ENCODE measurements at regions not wholly inside any gene's neighbourhood (a gene's known extent, or its start where the extent isn't known, plus 50 kb on each side); places are given as distances from the start of the nearest gene placed in this dataset.

DNA sequence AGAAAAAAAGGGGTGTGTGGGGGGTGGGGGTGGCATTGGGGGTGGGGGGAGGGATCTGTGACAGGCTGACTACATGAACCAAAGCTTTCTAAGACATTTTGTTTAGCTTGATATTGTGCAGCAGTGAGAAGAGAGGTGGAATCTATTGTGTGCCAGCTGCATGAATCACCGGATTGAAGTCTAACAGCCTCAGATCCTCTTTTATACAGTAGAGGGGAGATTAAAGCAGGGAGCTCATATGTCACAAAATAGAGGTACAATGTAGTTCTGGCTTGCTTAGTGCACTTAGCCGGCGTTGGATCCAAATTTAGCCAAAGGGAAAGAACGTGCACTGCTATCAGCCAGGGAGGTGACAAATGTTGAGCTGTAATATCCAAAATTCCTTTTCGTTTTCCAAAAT lies 404.2 kb upstream of the CITED2 start:
- TF ChIP-seq, protein P1, sequence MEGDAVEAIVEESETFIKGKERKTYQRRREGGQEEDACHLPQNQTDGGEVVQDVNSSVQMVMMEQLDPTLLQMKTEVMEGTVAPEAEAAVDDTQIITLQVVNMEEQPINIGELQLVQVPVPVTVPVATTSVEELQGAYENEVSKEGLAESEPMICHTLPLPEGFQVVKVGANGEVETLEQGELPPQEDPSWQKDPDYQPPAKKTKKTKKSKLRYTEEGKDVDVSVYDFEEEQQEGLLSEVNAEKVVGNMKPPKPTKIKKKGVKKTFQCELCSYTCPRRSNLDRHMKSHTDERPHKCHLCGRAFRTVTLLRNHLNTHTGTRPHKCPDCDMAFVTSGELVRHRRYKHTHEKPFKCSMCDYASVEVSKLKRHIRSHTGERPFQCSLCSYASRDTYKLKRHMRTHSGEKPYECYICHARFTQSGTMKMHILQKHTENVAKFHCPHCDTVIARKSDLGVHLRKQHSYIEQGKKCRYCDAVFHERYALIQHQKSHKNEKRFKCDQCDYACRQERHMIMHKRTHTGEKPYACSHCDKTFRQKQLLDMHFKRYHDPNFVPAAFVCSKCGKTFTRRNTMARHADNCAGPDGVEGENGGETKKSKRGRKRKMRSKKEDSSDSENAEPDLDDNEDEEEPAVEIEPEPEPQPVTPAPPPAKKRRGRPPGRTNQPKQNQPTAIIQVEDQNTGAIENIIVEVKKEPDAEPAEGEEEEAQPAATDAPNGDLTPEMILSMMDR (IDR thresholded peaks at IDR 0.05; ENCODE audit: unreplicated experiment in 3 of 3), result no peak
- no peaks in the 10 kb centered on the region for H3K27me3 Mint-ChIP-seq (ENCODE audit: low read depth)
- no peaks in the 10 kb centered on the region for H3K36me3 Mint-ChIP-seq (ENCODE audit: low read depth)
- H3K27ac Mint-ChIP-seq, result peak overlapping the region; percentile 60 to 77 (median 62)
- peak overlapping the region in 1 of 3 experiments; percentile 37 for H3K4me3 Mint-ChIP-seq
- peaks cover 42% of the 10 kb centered on the region for H3K4me1 Mint-ChIP-seq
- no peaks in the 10 kb centered on the region for H3K9me3 Mint-ChIP-seq

DNA sequence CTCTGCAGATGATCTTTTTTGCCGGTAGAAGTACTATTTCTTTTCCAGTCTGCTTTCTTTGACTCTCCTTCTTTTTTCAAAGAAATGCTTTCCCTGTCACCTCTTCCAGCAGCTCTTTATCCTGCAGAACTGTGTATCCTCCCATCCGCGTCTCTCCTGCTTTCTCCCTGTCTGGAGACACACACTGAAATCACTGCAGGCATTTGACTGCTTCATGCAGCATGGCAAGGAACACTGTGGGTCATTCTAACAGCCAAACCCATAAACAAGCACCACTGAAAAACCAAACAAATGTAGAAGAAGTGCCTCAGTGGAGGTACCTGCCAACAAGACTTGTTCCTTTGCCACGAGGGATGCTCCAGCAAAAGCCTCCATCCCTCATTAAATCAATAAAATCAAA lies 403.7 kb upstream of the CITED2 start:
- TF ChIP-seq, protein P1 (IDR thresholded peaks at IDR 0.05; ENCODE audit: unreplicated experiment in 3 of 3), result no peak
- Mint-ChIP-seq H3K9me3 (no peaks in the 10 kb centered on the region), H3K36me3 (ENCODE audit: low read depth) (no peaks in the 10 kb centered on the region), H3K27ac (peak overlapping the region; percentile 12 to 62 (median 60)), H3K4me1 (peaks cover 42% of the 10 kb centered on the region), H3K27me3 (ENCODE audit: low read depth) (no peaks in the 10 kb centered on the region), H3K4me3 (no peak overlapping the region)

DNA sequence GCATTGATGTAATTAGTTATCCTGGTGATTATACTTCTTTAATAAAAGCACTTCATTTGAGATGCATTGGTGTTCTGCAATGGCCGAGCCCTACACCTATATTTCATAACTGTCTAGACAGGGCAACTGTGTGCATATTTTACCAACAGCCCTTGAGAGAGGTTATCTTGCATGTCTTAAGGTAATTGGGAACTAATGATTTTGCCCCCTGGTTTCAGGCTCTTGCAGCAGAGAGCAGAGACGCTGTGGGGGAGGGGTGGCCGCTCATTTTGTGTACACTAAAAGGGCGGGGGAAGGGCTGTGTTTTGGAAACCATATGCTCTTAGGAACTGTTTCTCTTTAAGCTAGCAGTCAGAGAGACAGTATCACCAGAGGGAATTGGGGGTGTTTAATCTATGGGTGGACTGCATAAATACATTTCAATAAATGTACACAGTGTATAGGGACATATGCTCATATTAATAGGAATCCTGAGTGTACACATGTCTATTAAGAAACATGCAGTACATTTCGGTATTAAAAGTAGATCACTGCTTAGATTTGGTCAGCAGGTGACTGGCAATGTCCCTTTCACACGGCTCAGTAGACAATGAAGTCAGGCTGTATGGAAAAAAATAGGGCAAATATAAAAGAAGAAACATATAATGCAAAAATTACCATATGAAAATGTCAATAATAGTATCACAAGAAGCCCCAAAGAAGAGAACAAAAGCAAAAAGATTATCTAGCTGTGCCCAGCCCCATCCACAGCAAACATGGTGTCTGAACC lies 402.9 kb upstream of the CITED2 start:
- Mint-ChIP-seq H3K4me3 (peak overlapping the region in 1 of 3 experiments; percentile 13), H3K9me3 (no peaks in the 10 kb centered on the region), H3K36me3 (ENCODE audit: low read depth) (no peaks in the 10 kb centered on the region), H3K4me1 (peaks cover 42% of the 10 kb centered on the region), H3K27ac (peak overlapping the region; percentile 60 to 64 (median 62)), H3K27me3 (ENCODE audit: low read depth) (no peaks in the 10 kb centered on the region)
- TF ChIP-seq, protein P1 (IDR thresholded peaks at IDR 0.05; ENCODE audit: unreplicated experiment in 3 of 3), result no peak

DNA sequence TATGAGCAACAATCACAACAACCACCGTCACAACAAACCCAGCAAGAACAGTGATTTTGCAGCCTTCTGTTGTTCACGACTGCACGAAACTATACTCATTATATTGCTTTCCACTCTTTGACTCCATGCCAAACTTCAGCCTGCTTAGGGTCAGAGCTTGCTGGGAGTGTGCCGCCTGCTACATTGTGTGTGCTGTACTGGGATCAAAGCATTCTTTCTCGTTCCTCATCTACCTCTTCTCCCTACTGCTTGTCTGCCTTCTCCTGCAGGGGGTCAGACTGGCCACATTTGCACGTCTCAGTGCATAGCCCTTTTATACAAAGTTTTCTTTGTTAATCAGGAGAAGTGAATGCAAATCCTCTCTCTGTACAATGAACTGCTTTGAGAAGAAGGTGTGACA lies 401.6 kb upstream of the CITED2 start:
- H3K4me1 Mint-ChIP-seq, result peaks cover 46% of the 10 kb centered on the region
- TF ChIP-seq, protein P1 (IDR thresholded peaks at IDR 0.05; ENCODE audit: unreplicated experiment in 3 of 3), result no peak

DNA sequence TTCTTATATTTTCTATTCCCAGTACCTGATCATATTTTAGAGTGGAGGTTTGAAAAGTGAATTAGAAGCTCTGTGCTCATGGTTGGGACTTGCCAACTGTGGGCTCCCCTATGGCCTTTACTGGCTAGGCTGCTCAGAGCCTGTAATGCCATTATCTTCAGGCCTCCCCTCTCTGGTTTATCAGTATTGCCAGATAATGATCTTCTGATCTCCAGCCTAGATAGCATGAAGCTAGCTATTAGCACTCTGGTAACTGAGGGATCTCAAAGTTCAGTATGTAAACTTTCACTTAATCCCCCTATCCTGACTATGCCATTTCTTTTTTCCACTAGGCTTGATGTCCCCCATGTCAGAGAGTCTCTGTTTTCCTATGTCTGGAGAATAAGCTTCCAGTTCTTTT lies 393.7 kb upstream of the CITED2 start:
- no peak overlapping the region for H3K4me3 Mint-ChIP-seq
- no peaks in the 10 kb centered on the region for H3K36me3 Mint-ChIP-seq (ENCODE audit: low read depth)
- peaks cover 58% of the 10 kb centered on the region for H3K4me1 Mint-ChIP-seq
- TF ChIP-seq, protein P1 (IDR thresholded peaks at IDR 0.05; ENCODE audit: unreplicated experiment in 3 of 3), result no peak
- H3K27me3 Mint-ChIP-seq (ENCODE audit: low read depth), result no peaks in the 10 kb centered on the region
- no peaks in the 10 kb centered on the region for H3K9me3 Mint-ChIP-seq
- no peak overlapping the region for H3K27ac Mint-ChIP-seq

More for the DNA sequence above, 401.6 kb upstream of the CITED2 start:
- H3K27me3 Mint-ChIP-seq (ENCODE audit: low read depth), result no peaks in the 10 kb centered on the region
- H3K9me3 Mint-ChIP-seq, result no peaks in the 10 kb centered on the region
- no peak overlapping the region for H3K4me3 Mint-ChIP-seq
- H3K36me3 Mint-ChIP-seq (ENCODE audit: low read depth), result no peaks in the 10 kb centered on the region
- H3K27ac Mint-ChIP-seq, result peak overlapping the region; percentile 60 to 64 (median 62)

DNA sequence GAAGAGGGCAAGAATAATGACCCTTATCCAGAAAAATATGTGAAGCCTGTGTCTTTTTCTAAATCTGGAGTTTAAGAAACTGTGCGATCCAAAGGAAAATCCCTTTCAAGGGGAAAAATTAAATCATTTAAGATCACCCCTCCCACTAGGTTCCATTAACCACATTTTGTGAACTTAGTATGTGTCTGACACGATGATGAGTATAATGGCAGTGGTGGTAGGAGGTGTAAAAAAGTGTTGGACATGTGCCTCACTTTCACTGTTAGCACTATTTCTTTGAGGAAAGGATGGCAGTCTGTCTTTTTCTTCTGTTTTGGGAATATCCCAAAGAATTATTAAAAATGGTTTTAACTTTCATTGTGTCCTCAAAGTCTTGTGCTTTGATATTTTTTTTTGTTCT lies 392.3 kb upstream of the CITED2 start:
- Mint-ChIP-seq H3K27me3 (ENCODE audit: low read depth) (no peaks in the 10 kb centered on the region), H3K27ac (no peak overlapping the region), H3K36me3 (ENCODE audit: low read depth) (no peaks in the 10 kb centered on the region), H3K4me3 (no peak overlapping the region), H3K9me3 (no peaks in the 10 kb centered on the region), H3K4me1 (peaks cover 68% of the 10 kb centered on the region)
- TF ChIP-seq, protein P1 (IDR thresholded peaks at IDR 0.05; ENCODE audit: unreplicated experiment in 3 of 3), result no peak

All from nephron (organoid).